Calu3 (cell line): ENCODE measurements at regions not wholly inside any gene's neighbourhood (a gene's known extent, or its start where the extent isn't known, plus 50 kb on each side); places are given as distances from the start of the nearest gene placed in this dataset.

Experiments
- BruUV-seq: library from RNA; stranded (reverse); fragments of 400-500 nt; replicated peaks from 2 replicates; lab custom pipeline; 2021; lab: Mats Ljungman, UMichigan
- CTCF ChIA-PET: fragments of 300-600 bp; sonication (Branson Sonifier 250); formaldehyde crosslinking; loops from one replicate; lab custom pipeline; 2022; ENCODE audit warnings: antibody characterized with exemption; lab: Charles Lee
- DNase-seq: peaks from one replicate; pipeline ENCODE4 v3.0.0; 2022
- H3K27ac Mint-ChIP-seq: one replicate; pipeline ENCODE4 v1.8.0; 2022; ENCODE audit warnings: mixed read lengths; ENCODE audit not compliant: unreplicated experiment
- H3K27me3 Mint-ChIP-seq: one replicate; pipeline ENCODE4 v1.8.0; 2022; ENCODE audit warnings: mixed read lengths; ENCODE audit not compliant: unreplicated experiment
- H3K36me3 Mint-ChIP-seq: one replicate; pipeline ENCODE4 v1.8.0; 2022; ENCODE audit warnings: mild to moderate bottlenecking, moderate library complexity, mixed read lengths; ENCODE audit not compliant: insufficient read depth, unreplicated experiment
- H3K4me1 Mint-ChIP-seq: one replicate; pipeline ENCODE4 v1.8.0; 2022; ENCODE audit warnings: mild to moderate bottlenecking, low read depth, mixed read lengths; ENCODE audit not compliant: unreplicated experiment
- H3K4me3 Mint-ChIP-seq: one replicate; pipeline ENCODE4 v1.8.0; 2022; ENCODE audit warnings: mild to moderate bottlenecking, low read depth, moderate library complexity, mixed read lengths; ENCODE audit not compliant: unreplicated experiment
- H3K9me3 Mint-ChIP-seq: one replicate; pipeline ENCODE4 v1.8.0; 2022; ENCODE audit warnings: low read depth, mixed read lengths; ENCODE audit not compliant: unreplicated experiment
- intact Hi-C: fragments of 100-400 bp; cut with micrococcal nuclease; formaldehyde crosslinking; loops from one replicate; pipeline ENCODE4 v1.10.0; 2022; ENCODE audit not compliant: unreplicated experiment
- TF ChIP-seq, protein P1 (sequence below): fragments of 200-600 bp; IDR thresholded peaks from one replicate; pipeline ENCODE4 v1.8.0; 2022; ENCODE audit warnings: antibody characterized with exemption; ENCODE audit not compliant: unreplicated experiment

DNA sequence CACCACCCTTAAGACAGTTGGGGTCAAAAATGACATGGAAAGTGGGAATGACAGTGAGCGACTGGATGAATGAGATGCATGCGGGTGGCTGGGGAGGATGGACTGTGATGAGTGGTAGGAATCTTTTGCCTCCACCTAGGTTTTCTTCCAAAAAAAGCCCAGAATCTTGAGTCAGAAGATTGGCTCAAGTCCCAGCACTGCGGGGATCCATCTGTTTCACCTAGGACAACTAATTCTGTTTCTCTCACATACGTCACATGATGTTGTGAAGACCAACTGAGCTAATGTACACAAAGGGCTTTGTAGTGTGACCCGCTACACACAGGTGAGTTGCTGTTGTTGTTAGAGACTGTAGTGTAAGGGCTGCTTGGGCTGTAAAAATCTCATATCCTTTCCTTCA, 58.5 kb upstream of the SLC35B4 start:
- H3K36me3 Mint-ChIP-seq = no peaks in the 10 kb centered on the region
- H3K4me3 Mint-ChIP-seq = no peak overlapping the region
- DNase-seq = no peak
- no peaks in the 10 kb centered on the region for H3K9me3 Mint-ChIP-seq
- intact Hi-C loops = no loop called here
- no peak overlapping the region for H3K27ac Mint-ChIP-seq
- TF ChIP-seq, protein P1, sequence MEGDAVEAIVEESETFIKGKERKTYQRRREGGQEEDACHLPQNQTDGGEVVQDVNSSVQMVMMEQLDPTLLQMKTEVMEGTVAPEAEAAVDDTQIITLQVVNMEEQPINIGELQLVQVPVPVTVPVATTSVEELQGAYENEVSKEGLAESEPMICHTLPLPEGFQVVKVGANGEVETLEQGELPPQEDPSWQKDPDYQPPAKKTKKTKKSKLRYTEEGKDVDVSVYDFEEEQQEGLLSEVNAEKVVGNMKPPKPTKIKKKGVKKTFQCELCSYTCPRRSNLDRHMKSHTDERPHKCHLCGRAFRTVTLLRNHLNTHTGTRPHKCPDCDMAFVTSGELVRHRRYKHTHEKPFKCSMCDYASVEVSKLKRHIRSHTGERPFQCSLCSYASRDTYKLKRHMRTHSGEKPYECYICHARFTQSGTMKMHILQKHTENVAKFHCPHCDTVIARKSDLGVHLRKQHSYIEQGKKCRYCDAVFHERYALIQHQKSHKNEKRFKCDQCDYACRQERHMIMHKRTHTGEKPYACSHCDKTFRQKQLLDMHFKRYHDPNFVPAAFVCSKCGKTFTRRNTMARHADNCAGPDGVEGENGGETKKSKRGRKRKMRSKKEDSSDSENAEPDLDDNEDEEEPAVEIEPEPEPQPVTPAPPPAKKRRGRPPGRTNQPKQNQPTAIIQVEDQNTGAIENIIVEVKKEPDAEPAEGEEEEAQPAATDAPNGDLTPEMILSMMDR = no peak
- BruUV-seq = no TSS peak
- peaks cover 25% of the 10 kb centered on the region for H3K4me1 Mint-ChIP-seq
- CTCF ChIA-PET = no interaction called here
- no peaks in the 10 kb centered on the region for H3K27me3 Mint-ChIP-seq

DNA sequence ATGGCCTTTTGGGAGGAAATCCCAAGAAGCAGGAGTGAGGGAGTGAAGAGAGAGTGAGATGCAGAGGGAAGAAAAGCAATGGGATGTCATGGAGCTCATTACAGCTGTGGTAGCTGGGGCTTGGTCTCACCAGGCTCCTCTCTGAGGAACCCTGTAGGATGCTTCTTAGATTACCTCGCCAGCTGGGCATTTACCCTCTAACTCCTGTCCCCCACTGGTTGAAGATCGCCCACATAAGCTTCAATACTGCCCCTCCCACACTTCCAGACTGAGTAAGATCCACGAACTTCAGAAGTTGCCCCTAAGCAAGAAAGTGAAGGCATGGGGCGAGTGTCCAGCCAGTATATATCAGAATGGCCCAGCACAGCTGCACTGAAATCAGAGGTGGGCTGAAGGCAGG, 58.1 kb upstream of the SLC35B4 start:
- BruUV-seq = no TSS peak
- TF ChIP-seq, protein P1 = no peak
- H3K36me3 Mint-ChIP-seq = no peaks in the 10 kb centered on the region
- CTCF ChIA-PET = interaction anchor here (1.1 kb wide), 1 partner anchor 46 kb away, joined by 6 read pairs; no protein-coding TSS in a partner anchor
- H3K27me3 Mint-ChIP-seq = no peaks in the 10 kb centered on the region
- no peak for DNase-seq
- no peak overlapping the region for H3K4me3 Mint-ChIP-seq
- peaks cover 29% of the 10 kb centered on the region for H3K4me1 Mint-ChIP-seq
- no peak overlapping the region for H3K27ac Mint-ChIP-seq
- H3K9me3 Mint-ChIP-seq = no peaks in the 10 kb centered on the region
- intact Hi-C loops = no loop called here

DNA sequence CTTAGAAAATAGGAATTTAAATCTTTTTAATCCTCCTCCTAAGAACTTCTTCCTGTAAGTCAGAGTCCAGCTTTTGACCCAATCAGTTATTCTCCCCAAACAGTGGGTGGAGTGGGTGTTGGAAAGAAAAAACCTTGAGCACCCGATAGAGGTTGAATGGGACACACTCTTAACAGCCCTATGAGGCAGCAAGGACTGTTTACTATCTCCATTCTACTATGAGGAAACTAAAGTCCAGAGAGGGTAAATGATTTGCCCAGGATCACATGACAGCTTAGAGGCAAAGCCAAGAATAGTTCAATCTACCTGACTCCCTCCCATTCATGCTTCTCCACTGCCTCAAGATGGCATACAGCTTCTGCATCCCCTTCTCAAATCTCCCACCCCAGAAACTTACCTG, 57.6 kb upstream of the SLC35B4 start:
- H3K9me3 Mint-ChIP-seq = no peaks in the 10 kb centered on the region
- peaks cover 5% of the 10 kb centered on the region for H3K36me3 Mint-ChIP-seq
- TF ChIP-seq, protein P1 = no peak
- intact Hi-C loops = no loop called here
- H3K4me1 Mint-ChIP-seq = peaks cover 34% of the 10 kb centered on the region
- no peak overlapping the region for H3K27ac Mint-ChIP-seq
- peak; percentile 48 for DNase-seq
- no TSS peak for BruUV-seq
- no peak overlapping the region for H3K4me3 Mint-ChIP-seq
- CTCF ChIA-PET = interaction anchor here (0.5 to 1.1 kb wide), 3 partner anchors 13 to 46 kb away, joined by 3 to 6 read pairs (median 4); no protein-coding TSS in a partner anchor
- H3K27me3 Mint-ChIP-seq = no peaks in the 10 kb centered on the region

DNA sequence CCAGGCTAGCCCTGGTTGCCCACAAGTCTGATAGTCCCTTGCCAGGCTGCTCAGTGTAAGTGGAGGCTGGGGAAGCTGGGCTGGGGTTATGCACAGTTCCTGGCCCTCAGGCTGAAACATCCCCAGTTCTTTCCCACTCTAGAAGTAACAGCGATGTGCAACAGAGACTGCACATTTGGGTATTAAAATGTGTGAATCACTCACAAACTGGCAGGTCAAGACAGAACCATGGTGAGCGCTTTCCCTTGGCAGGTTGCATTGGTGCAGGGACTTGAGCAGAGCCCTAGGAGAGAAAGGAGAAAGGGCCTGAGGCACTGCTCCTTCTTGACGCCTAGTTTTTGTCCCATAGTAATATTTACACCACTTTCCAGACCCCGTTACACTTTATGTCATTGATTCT, 56.1 kb upstream of the SLC35B4 start:
- Mint-ChIP-seq H3K4me3 (no peak overlapping the region), H3K27me3 (no peaks in the 10 kb centered on the region), H3K27ac (peak overlapping the region; percentile 54), H3K4me1 (peaks cover 47% of the 10 kb centered on the region), H3K9me3 (no peaks in the 10 kb centered on the region), H3K36me3 (peaks cover 18% of the 10 kb centered on the region)
- TF ChIP-seq, protein P1 = no peak
- CTCF ChIA-PET = no interaction called here
- BruUV-seq = no TSS peak
- intact Hi-C loops = no loop called here
- DNase-seq = no peak
